CMK (cell line): ENCODE measurements at regions not wholly inside any gene's neighbourhood (a gene's known extent, or its start where the extent isn't known, plus 50 kb on each side); places are given as distances from the start of the nearest gene placed in this dataset.
"Not testable (repeated sequence)": the region's sequence is repeated elsewhere in the genome, so short reads cannot be mapped to it uniquely, and the experiment has no call there.

ENCODE experiments used
- DNase-seq: peaks from one replicate; pipeline ENCODE4 v3.0.0-alpha.2; 2010; ENCODE audit warnings: low read depth

GRCh38 chr5:125969011-125969813 is 454.0 kb upstream of the GRAMD2B start:
- DNase-seq, result no peak

GRCh38 chr5:125969814-125970171 is 453.4 kb upstream of the GRAMD2B start:
- no peak for DNase-seq

GRCh38 chr5:125970631-125971307 is 452.4 kb upstream of the GRAMD2B start:
- DNase-seq, result no peak

GRCh38 chr5:125972706-125973105 is 450.5 kb upstream of the GRAMD2B start:
- no peak for DNase-seq

- no peak for DNase-seq
These were observed 448.5 kb upstream of the GRAMD2B start for GRCh38 chr5:125974679-125975078.

GRCh38 chr5:125976421-125977000 is 446.7 kb upstream of the GRAMD2B start:
- no peak for DNase-seq

- no peak for DNase-seq
These were observed 445.2 kb upstream of the GRAMD2B start for GRCh38 chr5:125978015-125978414.

- no peak for DNase-seq
These were observed 443.6 kb upstream of the GRAMD2B start for GRCh38 chr5:125979636-125980035.

- DNase-seq, result no peak
These were observed 442.2 kb upstream of the GRAMD2B start for GRCh38 chr5:125981016-125981415.

GRCh38 chr5:125987677-125988255 is 435.4 kb upstream of the GRAMD2B start:
- no peak for DNase-seq

GRCh38 chr5:125992050-125992449 is 431.2 kb upstream of the GRAMD2B start:
- DNase-seq, result no peak

GRCh38 chr5:125999271-126000030 is 423.8 kb upstream of the GRAMD2B start:
- DNase-seq, result not testable (repeated sequence)

GRCh38 chr5:126000507-126000906 is 422.7 kb upstream of the GRAMD2B start:
- DNase-seq, result no peak

GRCh38 chr5:126002222-126002897 is 420.8 kb upstream of the GRAMD2B start:
- DNase-seq, result no peak

- DNase-seq, result no peak
These were observed 419.9 kb upstream of the GRAMD2B start for GRCh38 chr5:126003309-126003708.

GRCh38 chr5:126004636-126005035 is 418.6 kb upstream of the GRAMD2B start:
- no peak for DNase-seq

GRCh38 chr5:126007841-126008240 is 415.4 kb upstream of the GRAMD2B start:
- DNase-seq, result no peak

- no peak for DNase-seq
These were observed 413.6 kb upstream of the GRAMD2B start for GRCh38 chr5:126009566-126009965.

- DNase-seq, result not testable (repeated sequence)
These were observed 411.7 kb upstream of the GRAMD2B start for GRCh38 chr5:126011526-126011925.

- DNase-seq, result no peak
These were observed 408.5 kb upstream of the GRAMD2B start for GRCh38 chr5:126014676-126015075.
